Neutrophil (primary cell): ENCODE measurements at regions not wholly inside any gene's neighbourhood (a gene's known extent, or its start where the extent isn't known, plus 50 kb on each side); places are given as distances from the start of the nearest gene placed in this dataset.
A peak's percentile ranks its signal among the peaks of the same experiment; 100 is the strongest.

ENCODE experiments used
- H3K27ac ChIP-seq: fragments of 200-600 bp; sonication (generic); 2 replicates; pipeline ENCODE4 v1.5.1; 2016; ENCODE audit warnings: mild to moderate bottlenecking, moderate library complexity
- H3K27me3 ChIP-seq: fragments of 200-600 bp; sonication (generic); 2 replicates; pipeline ENCODE4 v1.6.0; 2016; ENCODE audit warnings: mild to moderate bottlenecking
- H3K36me3 ChIP-seq: fragments of 200-600 bp; sonication (generic); 2 replicates; pipeline ENCODE4 v1.5.1; 2017
- H3K4me1 ChIP-seq, 2 experiments: fragments of 200-600 bp in 1 of 2; sonication (generic) in 1 of 2; 1 replicate in 1 of 2; 2 replicates in 1 of 2; pipeline versions ENCODE4 v1.5.1 to v1.6.1; 2013 to 2016; ENCODE audit warnings: low read depth in 1 of 2, low read length in 1 of 2, mild to moderate bottlenecking in 1 of 2, moderate library complexity in 1 of 2; ENCODE audit not compliant: control insufficient read depth in 1 of 2, insufficient read depth in 1 of 2
- H3K4me3 ChIP-seq, 2 experiments: fragments of 200-600 bp in 1 of 2; sonication (generic) in 1 of 2; 1 replicate in 1 of 2; 2 replicates in 1 of 2; pipeline ENCODE4 v1.5.1; 2013 to 2016; ENCODE audit warnings: low read depth in 1 of 2, low read length in 1 of 2, mild to moderate bottlenecking in 1 of 2, moderate library complexity in 1 of 2
- H3K9me3 ChIP-seq: fragments of 200-600 bp; sonication (generic); 2 replicates; pipeline ENCODE4 v1.5.1; 2016
- TF ChIP-seq, protein P1 (sequence below): fragments of 200-600 bp; sonication (generic); IDR thresholded peaks from 2 replicates; pipeline ENCODE4 v1.5.1; 2016; ENCODE audit warnings: antibody characterized with exemption

DNA sequence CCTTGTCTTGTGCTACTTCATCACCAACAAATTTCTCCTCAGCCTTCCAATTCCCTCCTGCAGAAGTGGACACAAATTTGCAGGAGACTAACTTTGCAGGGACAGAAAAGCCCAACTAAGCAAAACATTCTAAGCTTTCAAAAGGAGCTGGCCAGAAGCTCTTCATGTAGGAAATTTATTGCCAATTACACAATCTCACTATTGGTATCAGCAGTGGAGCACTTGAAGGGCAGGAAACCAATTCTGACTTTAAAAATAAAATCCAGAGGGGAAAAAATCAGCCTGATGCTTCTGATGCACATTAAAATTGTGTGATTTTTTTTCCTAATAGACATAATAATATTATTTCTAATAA, 193.3 kb downstream of the LY86 start:
- Histone ChIP-seq H3K9me3 (no peaks in the 10 kb centered on the region), H3K27me3 (no peaks in the 10 kb centered on the region), H3K36me3 (no peaks in the 10 kb centered on the region), H3K4me1 (no peaks in the 10 kb centered on the region), H3K27ac (no peak overlapping the region), H3K4me3 (no peak overlapping the region)
- TF ChIP-seq, protein P1, sequence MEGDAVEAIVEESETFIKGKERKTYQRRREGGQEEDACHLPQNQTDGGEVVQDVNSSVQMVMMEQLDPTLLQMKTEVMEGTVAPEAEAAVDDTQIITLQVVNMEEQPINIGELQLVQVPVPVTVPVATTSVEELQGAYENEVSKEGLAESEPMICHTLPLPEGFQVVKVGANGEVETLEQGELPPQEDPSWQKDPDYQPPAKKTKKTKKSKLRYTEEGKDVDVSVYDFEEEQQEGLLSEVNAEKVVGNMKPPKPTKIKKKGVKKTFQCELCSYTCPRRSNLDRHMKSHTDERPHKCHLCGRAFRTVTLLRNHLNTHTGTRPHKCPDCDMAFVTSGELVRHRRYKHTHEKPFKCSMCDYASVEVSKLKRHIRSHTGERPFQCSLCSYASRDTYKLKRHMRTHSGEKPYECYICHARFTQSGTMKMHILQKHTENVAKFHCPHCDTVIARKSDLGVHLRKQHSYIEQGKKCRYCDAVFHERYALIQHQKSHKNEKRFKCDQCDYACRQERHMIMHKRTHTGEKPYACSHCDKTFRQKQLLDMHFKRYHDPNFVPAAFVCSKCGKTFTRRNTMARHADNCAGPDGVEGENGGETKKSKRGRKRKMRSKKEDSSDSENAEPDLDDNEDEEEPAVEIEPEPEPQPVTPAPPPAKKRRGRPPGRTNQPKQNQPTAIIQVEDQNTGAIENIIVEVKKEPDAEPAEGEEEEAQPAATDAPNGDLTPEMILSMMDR = no peak

DNA sequence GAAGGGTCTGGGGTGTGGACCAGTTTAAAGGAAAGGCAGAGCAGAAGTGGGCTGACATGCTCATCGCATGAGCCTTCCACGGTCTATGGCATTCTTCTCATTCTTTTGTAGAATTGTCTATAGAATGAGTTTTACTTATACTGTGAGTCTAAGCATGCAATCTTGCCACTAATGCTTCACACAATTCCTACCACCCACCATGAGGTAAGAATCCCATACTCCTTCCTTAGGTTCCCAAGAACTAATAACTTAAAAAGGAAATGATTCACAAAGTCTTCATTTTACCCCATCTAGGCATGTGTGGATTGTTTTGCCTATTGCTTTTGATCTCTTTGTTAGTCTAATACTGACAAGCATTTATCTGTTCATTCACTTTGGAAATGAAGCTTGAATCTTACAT, 195.2 kb downstream of the LY86 start:
- Histone ChIP-seq H3K9me3 (no peaks in the 10 kb centered on the region), H3K36me3 (no peaks in the 10 kb centered on the region), H3K27me3 (no peaks in the 10 kb centered on the region), H3K4me1 (peaks cover 0 to 4% of the 10 kb centered on the region in 2 experiments), H3K27ac (no peak overlapping the region), H3K4me3 (no peak overlapping the region)
- TF ChIP-seq, protein P1 = no peak

DNA sequence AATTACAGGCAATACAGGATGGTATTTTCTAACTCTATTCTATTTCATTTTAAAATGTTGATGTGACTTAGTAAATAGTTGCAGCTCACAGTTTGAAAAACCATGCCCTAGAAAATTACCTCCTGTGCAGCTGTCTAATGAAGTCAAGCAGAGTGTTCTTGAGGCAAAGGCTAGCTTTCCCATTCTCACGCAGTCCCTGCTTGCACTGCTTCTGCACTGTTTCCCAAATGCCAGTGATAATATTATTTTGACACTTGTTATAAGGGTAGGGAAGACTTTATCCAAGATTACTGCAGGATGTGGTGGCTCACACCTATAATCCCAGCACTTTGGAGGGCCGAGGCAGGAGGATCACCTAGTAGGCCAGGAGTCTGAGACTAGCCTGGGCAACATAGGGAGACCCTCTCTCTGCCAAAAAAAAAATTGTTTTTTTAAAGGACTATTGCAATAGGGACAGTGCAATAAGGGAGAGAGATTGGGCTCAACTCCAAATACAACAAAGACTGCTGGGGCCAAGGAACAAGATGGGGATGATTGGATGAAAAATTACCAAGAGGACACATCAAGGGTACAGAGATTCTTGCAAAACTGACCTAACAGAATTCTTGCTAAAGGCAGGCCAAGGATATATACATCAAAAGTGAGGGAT, 196.1 kb downstream of the LY86 start:
- Histone ChIP-seq H3K27me3 (no peaks in the 10 kb centered on the region), H3K9me3 (no peaks in the 10 kb centered on the region), H3K27ac (no peak overlapping the region), H3K36me3 (no peaks in the 10 kb centered on the region), H3K4me3 (no peak overlapping the region), H3K4me1 (peaks cover 0 to 4% of the 10 kb centered on the region in 2 experiments)
- TF ChIP-seq, protein P1 = no peak

DNA sequence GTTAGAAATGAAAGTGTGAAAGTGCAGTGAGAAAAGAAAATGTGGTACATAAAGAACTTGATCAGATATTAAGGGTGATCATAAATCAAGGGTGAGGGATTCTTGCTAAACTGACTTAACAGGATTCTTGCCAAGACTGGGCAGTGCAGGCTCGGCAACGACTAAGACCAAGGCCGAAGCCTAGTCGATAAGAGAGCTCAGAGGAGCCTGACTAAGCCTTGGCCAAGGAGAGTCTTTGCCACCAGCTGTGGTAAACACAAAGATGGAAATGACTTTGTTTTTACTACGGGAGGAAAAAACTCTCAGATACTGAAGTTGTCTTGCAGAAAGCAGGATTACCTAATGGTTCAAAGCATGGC, 196.6 kb downstream of the LY86 start:
- TF ChIP-seq, protein P1 = no peak
- H3K9me3 ChIP-seq = no peaks in the 10 kb centered on the region

DNA sequence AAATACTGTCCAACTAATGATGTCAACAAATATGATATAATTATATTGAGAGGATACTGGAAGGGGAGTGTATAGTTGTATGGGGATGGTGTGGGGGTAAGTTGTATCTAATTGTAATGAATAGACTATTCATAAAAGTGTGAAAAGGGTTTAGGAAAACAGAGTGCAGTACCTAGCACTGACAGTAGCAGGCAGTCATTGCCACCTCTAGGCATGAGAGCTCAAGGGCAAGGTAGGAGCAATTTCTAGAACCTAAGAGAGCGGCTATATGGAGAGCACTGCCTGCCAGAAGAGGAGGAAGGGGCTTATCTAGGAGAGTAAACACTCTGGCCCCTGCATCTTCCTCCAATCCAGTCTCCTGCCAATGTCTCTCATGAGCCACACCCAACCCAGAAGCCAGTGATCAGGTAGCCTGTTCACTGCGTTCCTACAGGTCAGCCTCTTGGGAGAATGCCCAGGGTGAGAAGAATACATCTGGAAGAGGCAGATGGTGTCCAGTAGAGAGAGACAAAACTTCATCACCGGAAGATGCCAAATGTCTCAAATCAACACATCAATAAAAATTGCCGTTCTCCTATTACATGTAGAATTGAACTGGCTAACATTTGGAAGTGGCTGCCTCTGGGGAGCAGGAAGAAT, 200.0 kb downstream of the LY86 start:
- no peak overlapping the region for H3K4me3 ChIP-seq
- peaks cover 15 to 18% of the 10 kb centered on the region in 2 experiments for H3K4me1 ChIP-seq
- H3K27me3 ChIP-seq = no peaks in the 10 kb centered on the region
- H3K9me3 ChIP-seq = no peaks in the 10 kb centered on the region
- TF ChIP-seq, protein P1 = peak; percentile 76
- no peak overlapping the region for H3K27ac ChIP-seq
- no peaks in the 10 kb centered on the region for H3K36me3 ChIP-seq

More for the DNA sequence above, 196.6 kb downstream of the LY86 start:
- no peaks in the 10 kb centered on the region for H3K36me3 ChIP-seq
- no peak overlapping the region for H3K27ac ChIP-seq
- H3K4me1 ChIP-seq = peaks cover 0 to 4% of the 10 kb centered on the region in 2 experiments
- H3K4me3 ChIP-seq = no peak overlapping the region
- H3K27me3 ChIP-seq = no peaks in the 10 kb centered on the region
